HG02588 (cell line): ENCODE measurements at regions not wholly inside any gene's neighbourhood (a gene's known extent, or its start where the extent isn't known, plus 50 kb on each side); places are given as distances from the start of the nearest gene placed in this dataset.
"Not testable (repeated sequence)": the region's sequence is repeated elsewhere in the genome, so short reads cannot be mapped to it uniquely, and the experiment has no call there.

ENCODE experiments used
- ATAC-seq: cut with Tn5 transposase; IDR thresholded peaks from one replicate; pipeline ENCODE4 v1.9.1; 2021; ENCODE audit warnings: mild to moderate bottlenecking, moderate library complexity; ENCODE audit not compliant: unreplicated experiment

DNA sequence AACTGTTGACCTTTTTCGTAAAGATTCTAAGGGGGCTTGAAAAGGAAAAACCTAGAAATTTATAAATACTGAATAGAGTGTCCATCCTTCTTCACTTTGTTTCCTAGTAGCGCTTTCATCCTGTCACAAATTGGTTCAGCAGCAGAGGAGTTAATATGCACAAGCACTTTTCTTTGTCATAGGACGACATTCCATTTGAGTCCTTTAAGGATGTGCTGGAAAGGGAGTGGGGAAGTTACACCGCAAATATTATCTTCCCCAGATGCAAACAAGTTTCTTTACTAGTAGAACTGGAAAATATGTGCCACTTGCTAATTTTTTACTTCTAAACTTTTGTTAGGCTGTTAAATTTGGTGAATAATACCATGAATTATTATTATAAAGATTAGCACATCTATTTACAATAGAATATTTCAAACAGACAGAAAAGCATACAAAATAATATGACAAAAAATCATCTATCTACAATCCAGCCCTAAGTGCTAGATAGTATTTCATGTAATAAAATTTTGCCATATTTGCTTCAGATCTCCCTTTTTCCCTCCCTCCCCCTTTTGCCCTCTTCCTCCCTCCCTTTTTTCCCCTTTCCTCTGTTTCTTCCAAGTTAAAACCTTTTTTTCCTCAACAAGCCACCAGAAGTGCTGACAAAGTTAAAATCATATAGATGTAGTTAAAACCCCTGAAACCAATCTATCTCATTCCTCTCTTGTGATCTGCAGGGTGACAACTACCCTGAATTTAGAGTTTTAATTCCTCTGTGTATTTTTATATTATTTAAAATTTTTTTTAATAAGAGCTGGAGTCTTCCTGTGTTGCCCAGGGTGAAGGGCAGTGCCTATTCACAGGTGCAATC lies 50.5 kb upstream of the MAP4K3 start:
- no peak for ATAC-seq

DNA sequence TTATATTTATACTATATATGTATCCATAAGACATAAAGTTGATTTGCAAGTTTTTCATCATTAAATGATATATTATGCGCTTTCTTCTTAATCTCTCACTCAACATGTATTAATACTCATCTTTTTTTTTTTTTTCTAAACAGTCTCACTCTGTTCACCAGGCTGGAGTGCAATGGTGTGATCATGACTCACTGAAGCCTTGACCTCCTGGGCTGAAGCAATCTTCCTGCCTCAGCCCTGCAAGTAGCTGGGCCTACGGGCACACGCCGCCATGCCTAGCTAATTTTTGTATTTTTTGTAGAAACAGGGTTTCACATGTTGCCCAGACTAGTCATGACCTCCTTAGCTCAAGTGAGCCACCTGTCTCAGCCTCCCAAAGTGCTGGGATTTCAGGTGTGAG lies 51.4 kb upstream of the MAP4K3 start:
- ATAC-seq = no peak

DNA sequence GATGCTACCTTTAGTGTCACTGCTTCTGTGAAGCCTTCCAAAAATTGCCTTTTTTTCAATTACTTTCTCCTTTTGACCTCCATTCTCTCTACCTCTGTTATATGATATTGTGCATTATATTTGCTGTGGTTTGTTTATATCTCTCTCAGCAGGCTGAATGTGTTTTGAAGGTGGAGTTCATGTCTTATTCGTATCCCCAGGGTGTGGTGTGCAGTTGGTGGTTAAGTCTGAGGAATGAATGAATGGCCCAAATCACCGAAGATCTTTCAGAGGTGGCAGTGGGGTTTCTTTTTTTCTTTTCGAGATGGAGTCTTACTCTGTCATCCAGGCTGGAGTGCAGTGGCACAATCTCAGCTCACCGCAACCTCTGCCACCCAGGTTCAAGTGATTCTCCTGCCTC lies 53.5 kb upstream of the MAP4K3 start:
- ATAC-seq = no peak

DNA sequence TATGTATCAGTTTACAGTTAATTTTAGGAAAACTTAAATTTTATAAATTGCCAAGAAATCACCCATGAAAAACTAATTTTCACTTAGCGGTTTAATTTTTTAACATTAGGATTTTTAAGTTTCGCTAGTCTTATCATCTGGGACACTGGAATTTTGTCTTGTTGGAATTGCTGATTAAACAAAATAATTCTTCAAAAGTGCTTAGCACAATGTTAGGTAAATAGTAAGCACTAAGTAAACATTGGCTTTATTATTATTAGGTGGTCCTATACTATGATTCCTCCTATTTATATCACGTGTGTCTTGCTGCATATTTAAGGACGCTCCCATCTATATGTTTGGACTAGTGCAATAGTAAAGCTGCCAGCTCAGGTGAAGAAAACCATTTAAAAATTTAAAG lies 54.6 kb upstream of the MAP4K3 start:
- no peak for ATAC-seq

DNA sequence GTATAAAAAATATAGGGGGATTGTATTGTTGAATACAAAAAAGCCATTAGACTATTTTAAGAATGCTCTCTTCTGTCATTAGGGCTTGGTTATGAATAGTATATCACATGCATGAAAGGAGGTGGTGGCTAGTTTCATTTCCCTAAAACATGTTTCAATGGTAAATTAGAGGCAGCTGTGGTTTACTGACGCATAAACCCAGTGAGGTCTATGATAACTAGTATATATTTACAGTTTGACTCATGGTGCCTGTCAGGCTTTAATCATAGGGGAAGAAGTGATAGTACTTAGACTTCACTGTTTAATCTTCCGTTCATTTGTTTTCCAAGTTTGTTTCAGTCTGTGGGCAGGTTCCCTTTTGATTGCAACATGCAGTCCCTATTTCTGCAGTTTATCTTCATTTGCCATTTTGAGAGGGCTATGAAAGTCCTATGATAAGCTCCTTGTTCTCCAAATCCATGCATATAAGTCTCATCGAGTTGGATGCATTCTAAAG lies 55.1 kb upstream of the MAP4K3 start:
- ATAC-seq = peak; percentile 95

DNA sequence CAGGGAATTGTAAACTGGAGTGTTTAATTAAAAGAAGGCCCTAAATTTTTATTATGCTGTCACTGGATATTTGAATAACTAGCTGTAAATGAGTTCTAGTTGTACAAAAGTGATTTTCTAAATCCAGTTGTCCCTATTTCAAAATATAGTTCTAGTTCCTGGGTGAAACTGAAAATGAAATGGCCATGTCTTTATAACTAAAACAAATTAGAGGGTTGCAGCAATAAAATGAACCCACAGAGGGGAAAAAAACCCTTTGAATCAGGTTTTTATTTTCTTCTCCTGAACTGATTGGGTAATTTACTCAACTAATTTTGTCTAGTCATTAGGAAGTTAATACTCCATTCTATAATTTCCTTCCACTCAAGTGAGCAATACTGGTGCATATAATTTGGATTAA lies 55.6 kb upstream of the MAP4K3 start:
- no peak for ATAC-seq

DNA sequence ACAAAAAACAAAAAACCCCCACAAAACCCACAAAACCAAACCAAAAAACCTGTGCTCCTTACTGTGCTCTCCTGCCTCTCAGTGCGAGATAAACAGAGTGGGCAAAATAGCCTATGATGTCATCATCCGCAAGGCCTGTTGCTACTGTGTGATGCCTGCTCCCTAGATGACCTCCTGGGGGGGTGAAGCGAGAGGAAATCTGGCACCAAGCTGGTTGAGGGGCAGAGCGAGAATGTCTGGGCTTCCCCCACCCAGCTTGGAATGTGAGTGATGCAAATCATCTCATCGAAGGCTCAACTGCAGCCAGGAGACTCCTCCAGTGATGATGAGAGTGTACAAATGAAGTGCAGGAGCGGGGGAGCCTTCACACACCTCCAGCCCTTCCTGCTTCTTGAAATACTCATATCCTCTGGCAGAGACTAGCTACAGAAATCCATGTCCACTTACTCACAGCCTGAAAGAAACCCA lies 57.7 kb upstream of the MAP4K3 start:
- peak; percentile 59 for ATAC-seq

DNA sequence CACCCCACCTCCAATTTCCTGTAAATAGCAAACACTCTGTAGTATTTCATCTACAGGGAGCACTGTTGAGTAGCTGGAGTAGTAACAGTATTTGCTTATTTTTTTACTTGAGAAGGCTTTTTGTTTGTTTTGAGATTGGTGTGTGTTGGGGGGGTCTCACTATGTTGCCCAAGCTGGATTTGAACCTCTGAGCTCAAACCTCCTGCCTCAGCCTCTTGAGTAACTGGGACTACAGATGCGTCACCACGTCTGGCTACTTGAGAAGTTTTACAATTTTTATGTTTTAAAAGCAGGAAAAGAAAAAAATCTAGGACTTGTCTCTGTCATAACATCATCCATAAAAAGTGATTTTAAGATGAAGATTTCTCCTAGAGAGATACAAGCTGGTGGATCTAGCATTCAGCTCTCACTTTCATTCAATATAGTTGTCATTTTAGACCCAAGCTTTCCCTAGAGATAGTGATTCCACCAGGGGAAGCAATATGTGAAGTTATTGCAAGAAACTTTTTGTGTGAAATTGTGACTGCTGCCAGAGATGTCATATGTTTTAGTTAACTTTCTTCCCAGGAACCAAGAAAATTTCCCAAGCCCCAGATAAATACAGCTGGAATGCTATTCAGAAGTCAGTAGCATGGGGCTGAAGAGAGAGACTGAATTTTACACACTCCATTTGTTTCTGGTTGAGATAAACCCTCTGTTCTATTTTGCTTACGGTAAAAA lies 60.2 kb upstream of the MAP4K3 start:
- no peak for ATAC-seq

DNA sequence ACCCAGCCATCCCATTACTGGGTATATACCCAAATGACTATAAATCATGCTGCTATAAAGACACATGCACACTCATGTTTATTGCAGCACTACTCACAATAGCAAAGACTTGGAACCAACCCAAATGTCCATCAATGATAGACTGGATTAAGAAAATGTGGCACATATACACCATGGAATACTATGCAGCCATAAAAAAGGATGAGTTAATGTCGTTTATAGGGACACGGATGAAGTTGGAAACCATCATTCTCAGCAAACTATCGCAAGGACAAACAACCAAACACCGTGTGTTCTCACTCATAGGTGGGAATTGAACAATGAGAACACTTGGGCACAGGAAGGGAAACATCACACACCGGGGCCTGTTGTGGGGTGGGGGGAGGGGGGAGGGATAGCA lies 61.1 kb upstream of the MAP4K3 start:
- not testable (repeated sequence) for ATAC-seq

DNA sequence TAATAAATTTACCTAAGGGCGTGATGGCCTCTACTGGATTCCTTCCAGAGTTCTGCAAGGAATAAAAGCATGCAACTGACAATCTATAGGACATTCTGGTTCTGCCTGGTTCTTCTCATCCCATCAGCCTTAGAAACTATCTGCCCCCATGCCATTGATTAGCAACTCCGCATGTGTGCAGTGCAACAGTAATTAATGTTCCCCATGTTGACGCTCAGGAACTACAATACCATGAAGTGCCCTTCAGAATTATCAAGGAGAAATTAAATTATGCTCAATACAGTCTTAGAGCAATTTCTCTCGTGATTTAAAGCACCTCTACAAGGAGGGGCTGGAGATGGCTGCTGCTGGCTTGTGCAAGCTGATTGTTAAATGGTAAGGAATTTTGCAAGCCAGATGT lies 61.7 kb upstream of the MAP4K3 start:
- no peak for ATAC-seq

DNA sequence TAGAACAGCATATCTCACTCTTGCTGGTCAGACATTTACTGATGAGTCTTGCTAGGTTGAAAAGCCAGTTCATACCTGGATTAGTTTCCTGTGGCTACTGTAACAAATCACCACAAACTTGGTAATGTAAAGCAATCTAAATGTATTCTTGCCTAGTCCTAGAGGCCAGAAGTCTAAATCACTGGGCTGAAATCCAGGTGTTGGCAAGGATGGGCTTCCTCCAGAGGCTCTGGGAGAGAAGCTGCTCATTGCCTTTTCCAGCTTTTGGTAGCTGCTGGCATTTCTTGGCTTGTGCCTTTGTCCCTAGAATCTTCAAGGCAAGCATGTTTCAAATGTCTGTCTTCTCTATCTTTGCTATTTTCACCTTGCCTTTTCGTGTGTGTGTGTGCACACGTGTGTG lies 62.3 kb upstream of the MAP4K3 start:
- no peak for ATAC-seq

DNA sequence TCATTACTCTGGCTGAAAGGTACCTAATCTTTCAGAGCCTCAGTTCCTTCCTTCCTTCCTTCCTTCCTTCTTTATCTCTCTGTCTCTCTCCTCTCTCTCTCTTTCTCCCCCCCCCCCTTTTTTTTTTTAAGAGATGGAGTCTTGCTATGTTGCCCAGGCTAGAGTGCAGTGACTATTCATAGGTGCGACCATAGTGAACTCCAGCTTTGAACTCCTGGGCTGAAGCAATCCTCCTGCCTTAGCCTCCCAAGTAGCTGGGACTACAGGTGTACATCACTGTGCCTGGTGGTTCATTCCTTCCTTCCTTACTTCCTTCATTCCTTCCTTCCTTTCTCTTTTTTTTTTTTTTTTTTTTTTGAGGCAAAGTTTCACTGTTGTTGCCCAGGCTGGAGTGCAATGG lies 64.3 kb upstream of the MAP4K3 start:
- ATAC-seq = no peak

DNA sequence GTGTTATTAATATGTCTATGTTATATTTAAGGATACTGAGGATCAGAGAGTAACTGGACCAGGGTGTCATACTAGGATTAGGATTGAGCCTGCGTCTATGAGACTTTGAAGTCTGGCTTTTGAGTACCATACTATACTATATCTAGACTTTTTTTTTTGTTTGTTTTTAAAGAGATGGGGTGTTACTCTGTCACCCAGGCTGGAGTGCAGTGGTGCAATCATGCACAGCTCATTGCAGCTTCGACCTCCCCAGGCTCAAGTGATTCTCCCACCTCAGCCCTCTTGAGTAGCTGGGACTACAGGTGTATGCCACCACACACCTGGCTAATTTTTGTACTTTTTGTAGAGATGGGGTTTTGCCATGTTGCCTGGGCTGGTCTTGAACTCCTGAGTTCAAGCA lies 66.2 kb upstream of the MAP4K3 start:
- no peak for ATAC-seq

DNA sequence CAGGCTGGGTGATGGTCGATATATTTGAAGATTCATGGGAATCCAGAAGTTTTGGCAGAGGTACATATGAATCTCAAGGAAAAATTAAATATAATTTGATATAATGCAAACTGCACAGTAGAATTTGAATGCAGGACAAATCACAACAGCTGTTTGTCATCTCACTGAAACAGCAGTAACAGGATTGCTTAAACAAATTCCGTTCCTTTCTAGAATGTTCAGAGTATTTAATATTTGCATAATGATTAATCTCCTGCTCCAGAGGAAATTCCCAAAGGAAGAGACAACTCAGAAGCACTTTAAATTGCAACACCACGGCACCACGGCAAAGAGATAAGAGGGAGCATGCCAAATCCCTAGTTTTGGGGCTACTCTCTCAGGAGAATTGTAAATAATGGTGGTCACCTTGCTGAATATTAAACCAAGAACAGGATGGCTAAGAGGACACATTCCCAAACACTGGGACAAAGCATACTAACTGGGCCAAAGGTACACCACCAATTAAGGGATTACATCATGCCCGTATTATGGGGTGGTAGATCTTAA lies 67.8 kb upstream of the MAP4K3 start:
- ATAC-seq = no peak

DNA sequence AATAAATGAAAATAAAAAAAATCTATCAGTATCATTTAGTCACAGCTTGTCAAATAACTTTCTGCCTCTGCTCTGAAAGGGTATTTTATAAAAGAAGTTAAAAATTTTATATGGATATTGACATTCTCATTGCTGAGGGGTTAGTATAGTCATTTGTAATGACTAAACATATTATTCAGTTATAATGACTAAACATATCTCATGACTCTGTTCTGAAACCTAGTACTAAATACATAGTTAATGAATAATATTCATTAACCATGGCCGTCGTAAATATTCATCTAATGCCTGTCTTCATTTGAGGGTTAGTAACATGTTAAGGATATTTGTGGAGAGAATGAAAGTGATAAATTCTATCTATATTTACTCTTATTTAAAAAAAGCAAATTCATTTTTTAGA lies 69.1 kb upstream of the MAP4K3 start:
- ATAC-seq = no peak

DNA sequence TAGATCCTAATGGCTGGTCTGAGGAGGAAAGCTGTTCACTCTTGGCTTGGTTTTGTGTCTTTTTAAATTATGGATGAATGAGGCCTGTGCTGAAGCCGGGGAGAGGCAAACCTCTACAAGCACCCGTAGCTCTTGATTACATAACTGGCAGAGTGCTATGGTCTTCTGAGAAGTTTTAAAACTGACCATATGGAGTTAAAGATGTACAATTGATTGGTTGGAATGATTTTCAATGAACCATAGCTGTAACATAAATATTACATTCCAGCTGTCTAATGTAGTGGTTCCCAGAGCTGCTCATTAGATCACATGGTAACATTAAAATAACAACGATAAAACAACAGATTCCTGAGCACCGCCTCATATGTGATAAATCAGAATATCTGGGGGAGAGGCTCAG lies 71.1 kb upstream of the MAP4K3 start:
- ATAC-seq = no peak

DNA sequence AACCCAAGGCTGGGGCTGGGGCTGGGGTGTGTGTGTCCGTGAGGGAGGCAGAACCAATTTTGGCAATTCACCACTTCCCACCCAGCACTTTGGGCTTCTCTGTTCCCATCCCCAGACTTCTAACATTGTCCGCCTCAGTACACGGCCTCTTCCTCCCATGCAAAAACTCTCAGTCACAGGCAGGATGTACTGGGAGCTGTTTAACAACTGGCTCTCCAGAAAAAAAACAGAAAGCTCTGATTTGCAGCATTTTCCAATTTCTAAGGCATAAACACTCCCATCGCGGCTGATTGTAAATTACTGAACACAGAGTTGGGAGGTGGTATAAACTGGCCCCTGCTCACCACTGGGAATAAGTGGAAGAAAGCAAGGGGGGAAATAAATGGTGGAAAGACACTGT lies 73.1 kb upstream of the MAP4K3 start:
- no peak for ATAC-seq

DNA sequence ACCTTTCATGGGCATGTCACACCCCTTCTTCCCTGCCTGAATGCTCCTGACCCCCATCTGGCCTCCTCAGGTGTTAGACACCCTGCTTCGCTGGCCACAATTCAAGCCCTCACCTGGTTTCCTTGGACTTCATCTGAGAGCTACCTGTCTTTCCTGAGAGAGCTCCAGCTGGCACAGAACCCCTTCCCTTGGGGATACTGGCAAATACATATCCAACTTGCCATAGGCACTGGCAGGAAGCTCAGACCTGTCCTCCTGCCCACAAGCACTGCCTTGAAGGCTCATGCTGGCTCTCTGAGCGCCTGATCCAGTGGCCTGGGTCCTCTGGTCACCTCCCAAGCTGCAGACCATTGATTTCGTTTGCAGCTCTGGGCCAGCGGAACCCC lies 74.1 kb upstream of the MAP4K3 start:
- ATAC-seq = no peak

DNA sequence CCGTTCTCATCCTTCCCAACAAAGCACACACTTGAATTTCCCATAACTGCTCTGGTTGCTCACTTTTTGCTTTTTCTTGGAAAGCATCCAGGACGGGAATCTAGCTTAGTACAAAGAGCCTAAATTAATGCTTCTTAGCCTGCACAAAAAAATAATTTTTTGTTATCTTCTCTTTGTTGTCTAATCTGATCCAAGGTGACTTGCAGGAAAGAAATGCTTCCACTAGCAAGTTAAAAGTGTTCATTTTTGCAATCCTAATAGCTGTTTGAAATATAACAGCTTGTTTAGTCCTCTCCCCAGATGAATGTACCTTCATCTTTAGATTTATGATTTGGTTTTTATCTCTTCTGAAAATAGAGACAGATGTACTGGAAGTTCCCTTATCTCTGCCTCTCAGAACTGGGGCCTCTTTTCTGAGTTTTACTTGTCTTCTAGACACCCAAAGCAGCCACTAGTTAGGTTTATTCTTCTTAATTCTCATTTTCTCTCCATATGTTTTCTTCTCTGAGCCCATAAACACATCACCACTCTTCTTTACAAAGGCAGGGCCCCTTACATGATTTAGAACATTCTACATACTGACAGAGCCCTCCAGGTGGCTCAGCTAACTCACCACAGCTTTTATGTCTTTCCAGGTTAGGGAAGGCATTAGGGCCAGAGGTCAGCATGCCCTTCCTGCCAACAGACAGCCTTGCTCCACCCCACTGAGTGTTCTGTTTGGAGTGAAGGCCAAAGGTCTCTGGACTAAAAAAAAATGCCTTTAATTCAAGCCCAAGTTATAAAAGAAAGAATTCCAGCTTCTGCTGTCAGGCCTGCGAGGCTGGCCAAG lies 74.7 kb upstream of the MAP4K3 start:
- ATAC-seq = no peak

DNA sequence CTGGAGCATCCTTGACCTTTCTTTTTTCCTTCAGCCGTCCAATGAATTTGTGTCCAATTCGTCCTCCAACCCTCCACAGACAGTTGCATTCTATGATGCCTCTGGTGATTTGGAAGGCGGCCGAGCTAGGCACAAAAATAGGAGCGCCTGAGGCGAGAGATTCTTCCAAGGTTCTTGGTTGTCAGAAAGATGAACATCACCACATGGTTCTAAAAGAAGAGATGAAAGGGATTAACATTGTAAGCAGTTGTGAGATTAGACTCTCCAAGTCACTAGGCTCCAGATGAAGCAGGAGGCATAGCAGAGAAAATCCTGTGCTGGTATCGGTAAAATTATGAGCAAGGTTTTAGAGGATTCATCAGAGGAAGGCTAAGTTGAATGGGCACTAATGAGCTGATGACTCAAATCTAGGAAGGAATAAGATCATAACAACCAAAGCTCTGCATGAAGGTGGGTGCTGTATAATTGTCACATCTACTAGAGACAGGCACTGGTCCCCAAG lies 75.4 kb upstream of the MAP4K3 start:
- no peak for ATAC-seq

DNA sequence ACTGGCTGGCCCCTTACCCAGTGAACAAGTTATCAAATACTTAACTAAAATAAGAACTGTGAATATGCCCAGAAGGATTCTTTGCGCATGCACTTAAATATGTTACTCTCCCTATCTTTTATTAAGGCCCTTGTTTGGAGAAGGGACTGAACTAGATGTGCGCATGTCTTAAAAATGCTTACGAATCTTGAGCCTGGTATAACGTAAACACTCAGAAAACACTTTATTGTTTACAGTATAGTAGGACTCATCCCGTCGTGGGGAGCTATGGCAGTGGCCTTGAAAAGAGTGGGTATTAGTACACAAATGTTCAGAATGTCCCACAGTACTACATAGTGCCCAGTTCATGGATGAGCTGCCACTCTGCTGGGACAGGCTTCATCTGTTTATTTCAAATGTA lies 75.9 kb upstream of the MAP4K3 start:
- no peak for ATAC-seq
